GM21786 (cell line): ENCODE measurements at regions not wholly inside any gene's neighbourhood (a gene's known extent, or its start where the extent isn't known, plus 50 kb on each side); places are given as distances from the start of the nearest gene placed in this dataset.
A peak's percentile ranks its signal among the peaks of the same experiment; 100 is the strongest.

Source experiments
- ATAC-seq: cut with Tn5 transposase; IDR thresholded peaks from one replicate; pipeline ENCODE4 v1.9.1; 2021; ENCODE audit not compliant: unreplicated experiment

GRCh38 chrX:7286168-7286837 lies 138.3 kb upstream of the PUDP start:
- ATAC-seq, result no peak

DNA sequence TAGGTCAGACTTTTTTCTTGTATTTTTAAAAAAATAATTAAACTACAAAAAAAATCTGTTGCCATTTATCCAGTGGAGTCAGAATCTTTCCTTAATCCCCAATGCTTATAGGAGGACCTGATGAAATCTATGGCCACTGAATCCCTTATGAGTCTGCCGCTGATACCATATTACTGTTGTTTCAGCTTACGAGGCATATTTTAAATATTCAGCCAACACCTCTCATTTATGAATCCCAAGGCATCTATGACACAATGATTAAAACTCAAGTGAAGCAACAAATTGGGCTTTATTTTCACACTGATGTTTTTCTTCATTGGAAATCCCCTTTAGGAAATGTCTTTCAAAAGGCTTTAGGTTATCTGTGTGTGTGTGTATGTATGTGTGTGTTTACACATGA lies 137.8 kb upstream of the PUDP start:
- no peak for ATAC-seq

DNA sequence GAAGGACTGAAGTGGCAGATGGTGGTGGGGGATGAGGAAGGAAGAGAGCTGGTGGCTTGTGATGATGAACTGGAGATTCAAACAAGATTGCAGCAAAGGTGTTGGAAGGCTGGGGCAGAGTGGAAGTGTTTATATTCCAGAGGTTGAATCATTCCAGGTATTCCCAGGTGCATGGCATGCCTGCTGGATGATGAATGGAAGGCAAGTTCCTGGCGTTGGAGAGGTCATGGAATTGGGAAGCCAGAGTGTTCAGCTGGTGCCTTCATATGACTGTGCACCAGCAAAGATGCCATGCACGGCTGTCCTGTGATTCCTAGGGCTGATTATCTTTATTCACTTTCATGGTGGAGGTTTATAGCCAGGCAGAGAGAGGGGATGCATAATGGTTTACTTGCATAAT lies 135.8 kb upstream of the PUDP start:
- no peak for ATAC-seq

DNA sequence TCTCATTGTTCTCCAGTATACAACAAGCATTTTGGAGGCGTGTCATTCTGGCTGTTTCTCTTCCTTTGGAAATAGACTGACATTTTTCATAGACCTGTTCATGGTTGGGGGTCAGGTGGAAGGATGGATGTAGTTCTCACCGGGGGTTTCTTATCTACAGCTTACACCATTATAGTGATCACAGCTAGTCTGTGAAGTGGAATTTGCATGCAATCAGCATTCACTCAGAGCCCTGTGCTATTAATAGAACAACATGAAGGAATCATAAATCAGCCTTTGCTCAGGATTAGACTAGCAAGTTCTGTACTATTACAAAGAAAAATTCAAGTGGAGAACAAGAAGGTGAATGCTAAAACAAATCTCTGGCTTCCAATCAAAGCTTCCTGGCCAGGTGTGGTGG lies 132.6 kb upstream of the PUDP start:
- ATAC-seq, result no peak

DNA sequence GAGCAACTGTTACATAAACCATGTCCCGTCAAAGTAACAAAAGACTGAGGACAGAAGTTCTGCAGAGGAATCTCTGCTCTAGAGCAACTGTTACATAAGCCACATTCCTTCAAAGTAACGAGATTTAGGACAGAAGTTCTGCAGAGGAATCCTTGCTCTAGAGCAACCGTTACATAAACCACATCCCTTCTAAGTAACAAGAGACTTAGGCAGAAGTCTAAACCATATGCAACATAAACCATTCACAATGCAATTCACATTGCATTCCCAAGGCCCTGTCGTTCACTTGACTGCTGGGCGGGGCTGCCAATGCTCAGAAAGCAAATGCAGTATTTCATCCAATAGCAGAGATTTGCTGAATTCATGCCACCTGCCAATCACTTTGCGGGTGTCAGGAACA lies 124.4 kb upstream of the PUDP start:
- no peak for ATAC-seq

DNA sequence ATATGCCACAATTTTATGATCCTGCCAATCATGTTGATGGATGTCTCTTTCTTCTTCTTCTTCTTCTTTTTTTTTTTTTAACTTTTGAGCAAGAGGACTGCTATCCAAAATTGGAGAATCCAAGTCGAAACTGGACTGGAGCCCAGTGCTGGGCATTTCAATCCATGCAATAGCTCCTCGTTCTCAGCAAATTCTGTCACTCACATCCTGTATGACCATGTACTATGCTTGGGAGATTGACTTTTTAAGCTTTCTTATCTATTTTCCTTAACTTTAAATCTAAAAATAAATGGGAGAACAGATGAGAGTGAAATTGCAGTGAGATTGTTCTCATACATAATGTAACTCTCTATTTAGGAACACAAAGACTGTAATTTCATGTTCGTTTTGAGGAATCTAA lies 123.0 kb upstream of the PUDP start:
- ATAC-seq, result no peak

- no peak for ATAC-seq
Measured at GRCh38 chrX:7269991-7270390, 122.0 kb upstream of the PUDP start.

DNA sequence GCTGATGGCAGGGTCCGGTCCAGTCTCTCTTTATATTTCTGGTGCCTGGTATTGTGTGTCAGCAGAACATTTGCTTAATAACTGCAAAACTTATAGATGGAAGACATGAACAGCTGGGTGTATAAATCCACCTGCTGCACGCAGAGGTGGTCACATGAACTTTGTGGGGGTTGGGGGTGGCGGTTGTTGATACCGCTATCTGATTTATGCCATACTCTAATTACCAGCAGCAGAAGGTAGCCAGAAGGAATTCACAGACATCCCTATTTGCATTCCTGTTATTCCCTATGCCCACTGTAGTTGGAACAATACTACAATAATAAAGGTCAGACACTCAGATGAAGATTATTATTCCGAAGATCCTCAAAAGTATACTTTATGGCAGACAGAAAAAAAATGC lies 121.6 kb upstream of the PUDP start:
- ATAC-seq, result no peak

DNA sequence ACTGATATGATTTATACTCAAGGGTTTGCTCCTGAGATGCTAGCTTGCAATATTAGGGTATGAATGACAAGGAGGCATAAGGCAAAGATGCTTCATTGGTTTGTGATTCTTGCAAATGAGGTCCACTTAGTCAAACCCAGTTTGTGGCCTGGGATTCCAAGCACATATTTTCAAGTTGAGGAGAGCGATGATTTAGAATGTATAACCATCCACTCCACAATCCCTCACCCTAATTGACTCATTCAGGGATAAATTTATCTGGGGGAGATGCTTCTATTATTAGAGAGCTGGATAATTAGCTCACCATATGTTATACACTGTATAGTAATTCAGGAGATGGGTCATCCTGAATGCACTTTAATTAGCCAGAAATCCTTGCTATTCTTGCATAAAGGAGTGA lies 118.3 kb upstream of the PUDP start:
- no peak for ATAC-seq

DNA sequence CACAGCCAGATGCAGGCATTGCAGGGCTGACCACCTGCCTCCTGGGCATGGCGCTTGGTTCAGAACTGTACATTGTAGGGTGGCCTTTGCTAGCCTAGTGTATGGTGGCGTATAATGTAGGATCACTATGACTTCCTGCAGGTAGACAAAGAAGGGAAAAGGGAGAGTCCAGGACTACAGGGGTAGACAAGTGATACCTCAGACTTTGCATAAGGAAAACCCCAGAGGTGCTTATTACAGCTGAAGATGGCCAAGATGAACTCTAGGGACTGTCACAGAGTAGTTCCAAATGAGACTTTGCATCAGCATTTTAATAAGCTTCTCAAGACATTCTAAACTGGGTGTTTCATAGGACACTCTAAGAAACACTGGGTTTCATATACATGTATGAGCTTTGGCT lies 116.4 kb upstream of the PUDP start:
- ATAC-seq, result peak; percentile 39

GRCh38 chrX:7263961-7264360 lies 116.0 kb upstream of the PUDP start:
- no peak for ATAC-seq

GRCh38 chrX:7263330-7263729 lies 115.4 kb upstream of the PUDP start:
- no peak for ATAC-seq

DNA sequence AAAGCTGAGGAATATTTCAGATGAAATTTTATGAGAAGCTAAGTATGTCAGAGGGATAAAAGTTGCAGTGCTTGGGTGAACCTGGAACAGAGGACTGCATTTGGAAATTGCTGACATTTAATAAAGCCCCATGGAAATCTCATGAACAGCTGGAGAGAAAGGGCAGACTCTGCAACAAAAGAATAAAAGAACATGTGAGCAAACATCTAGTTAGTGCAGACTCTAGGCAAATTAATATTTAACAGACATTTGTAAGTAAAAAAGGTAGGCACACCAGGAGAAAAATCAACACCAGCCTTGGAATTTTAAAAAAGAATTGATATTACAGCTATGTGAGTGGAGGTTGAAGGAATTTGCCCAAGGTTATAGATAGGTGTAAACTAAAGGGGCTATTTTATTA lies 114.6 kb upstream of the PUDP start:
- ATAC-seq, result no peak

- peak; percentile 93 for ATAC-seq
Measured at GRCh38 chrX:7261672-7262332, 113.8 kb upstream of the PUDP start.

DNA sequence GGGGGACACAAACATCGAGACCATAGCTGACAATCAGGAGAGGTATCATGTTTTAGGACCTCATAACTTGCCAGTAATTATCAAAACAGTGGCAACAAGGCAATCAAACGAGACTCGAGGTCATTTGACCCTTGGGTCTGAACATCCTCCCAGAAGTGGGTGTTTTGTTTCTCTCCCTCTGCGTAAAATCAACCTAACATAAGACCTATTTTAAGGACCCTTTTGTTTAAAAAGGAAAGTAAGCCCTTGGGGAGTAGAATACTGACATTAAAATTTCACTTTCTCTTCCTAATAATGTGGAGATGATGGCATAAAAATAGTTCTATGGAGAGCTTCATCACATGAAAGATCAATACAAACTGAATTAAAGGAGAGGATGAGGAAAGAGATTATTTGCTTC lies 106.2 kb upstream of the PUDP start:
- ATAC-seq, result no peak

DNA sequence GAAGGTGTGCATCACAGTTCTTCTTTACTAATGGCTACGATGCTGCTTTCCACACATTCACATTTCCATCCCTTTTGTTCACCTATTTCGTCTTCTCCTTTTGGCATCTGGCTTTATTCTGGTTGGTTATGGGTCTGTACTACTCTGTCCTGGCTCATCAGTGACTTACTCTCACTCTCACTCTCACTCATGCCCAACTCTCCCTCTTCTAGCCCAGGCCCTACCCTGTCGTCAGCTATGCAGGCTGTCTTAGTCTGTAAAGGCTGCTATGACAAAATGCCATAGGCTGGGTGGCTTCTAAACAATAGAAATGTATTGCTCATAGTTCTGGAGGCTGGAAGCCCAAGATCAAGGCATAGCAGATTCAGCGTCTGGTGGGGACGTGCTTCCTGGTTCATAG lies 105.6 kb upstream of the PUDP start:
- ATAC-seq, result no peak

- peak; percentile 58 for ATAC-seq
Measured at GRCh38 chrX:7252013-7252610, 104.2 kb upstream of the PUDP start.

GRCh38 chrX:7247346-7247745 lies 99.4 kb upstream of the PUDP start:
- ATAC-seq, result no peak

- no peak for ATAC-seq
Measured at GRCh38 chrX:7244405-7244804, 96.5 kb upstream of the PUDP start.

GRCh38 chrX:7242613-7243012 lies 94.7 kb upstream of the PUDP start:
- peak; percentile 97 for ATAC-seq

GRCh38 chrX:7240929-7241328 lies 93.0 kb upstream of the PUDP start:
- ATAC-seq, result no peak

DNA sequence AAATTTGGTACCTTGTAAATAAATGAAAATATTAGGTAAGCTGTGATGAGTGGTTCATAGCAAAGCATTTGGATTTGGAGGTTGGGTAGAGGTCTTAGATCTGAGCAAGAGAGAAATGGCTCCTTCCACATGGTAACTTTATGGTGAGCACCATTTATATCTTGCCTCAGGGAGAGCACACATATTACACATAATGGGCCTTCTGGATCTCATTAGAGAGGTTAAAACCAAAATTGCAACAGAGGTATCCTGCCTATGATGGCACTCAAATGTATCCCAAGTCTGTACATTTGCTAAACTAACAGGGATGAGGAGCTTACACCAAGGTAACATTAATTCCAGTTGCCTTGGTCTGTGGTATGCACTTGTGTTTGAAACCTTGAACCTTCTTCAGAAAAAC lies 87.1 kb upstream of the PUDP start:
- ATAC-seq, result no peak
